B cell (primary cell): ENCODE measurements at regions not wholly inside any gene's neighbourhood (a gene's known extent, or its start where the extent isn't known, plus 50 kb on each side); places are given as distances from the start of the nearest gene placed in this dataset.

Experiments used
- ATAC-seq: fragments of 200-7000 bp; cut with Tn5 transposase; one replicate; pipeline ENCODE4 v1.10.0; 2021; ENCODE audit warnings: low read depth, mild to moderate bottlenecking, moderate number of reproducible peaks, moderate library complexity
- CTCF ChIA-PET: fragments of 350-600 bp; sonication (Branson Sonifier 250); formaldehyde crosslinking; loops from one replicate; lab custom pipeline; 2021; ENCODE audit warnings: antibody characterized with exemption, inconsistent platforms; lab: Charles Lee
- POLR2A ChIA-PET: fragments of 350-600 bp; sonication (Branson Sonifier 250); formaldehyde crosslinking; loops from one replicate; lab custom pipeline; 2021; ENCODE audit warnings: antibody characterized with exemption; lab: Charles Lee
- DNase-seq: peaks from one replicate; pipeline ENCODE4 v3.0.0; 2013
- H2AFZ ChIP-seq: 2 replicates; pipeline ENCODE4 v1.6.1; 2012; ENCODE audit warnings: mild to moderate bottlenecking, low read depth, low read length; ENCODE audit not compliant: insufficient read depth, poor library complexity, severe bottlenecking
- H3K27ac ChIP-seq, 2 donors: 1 replicate in 1 of 2; 2 replicates in 1 of 2; pipeline ENCODE4 v1.5.1; 2012 to 2013; ENCODE audit warnings: low read length in 2 of 2, mild to moderate bottlenecking in 2 of 2, moderate library complexity in 1 of 2
- H3K27me3 ChIP-seq, 4 experiments: fragments of 200-600 bp in 1 of 4; sonication (generic) in 1 of 4; replicated peaks in 1 of 4; 1 replicate in 2 of 4; 2 replicates in 2 of 4; pipeline versions ENCODE4 v1.6.1 to v1.7.0; 2013 to 2016; ENCODE audit warnings: low read length in 3 of 4, mild to moderate bottlenecking in 2 of 4, mixed read lengths in 1 of 4, moderate library complexity in 1 of 4; ENCODE audit not compliant: insufficient read depth in 4 of 4, control insufficient read depth in 3 of 4; ENCODE audit errors: control extremely low read depth in 1 of 4
- H3K36me3 ChIP-seq, 2 experiments: replicated peaks in 1 of 2; 1 replicate in 1 of 2; 2 replicates in 1 of 2; pipeline versions ENCODE4 v1.6.1 to v1.7.1; 2013; ENCODE audit warnings: low read length in 1 of 2; ENCODE audit not compliant: insufficient read depth in 2 of 2, control insufficient read depth in 1 of 2; ENCODE audit errors: control extremely low read depth in 1 of 2, extremely low read depth in 1 of 2
- H3K4me1 ChIP-seq, 2 donors: fragments of 200-600 bp in 1 of 2; sonication (generic) in 1 of 2; 1 replicate in 1 of 2; 2 replicates in 1 of 2; pipeline versions ENCODE4 v1.5.1 to v1.6.1; 2013 to 2017; ENCODE audit warnings: low read length in 2 of 2; ENCODE audit not compliant: control insufficient read depth in 2 of 2, insufficient read depth in 2 of 2
- H3K4me2 ChIP-seq: replicated peaks from 2 replicates; pipeline ENCODE3; 2012; ENCODE audit warnings: mild to moderate bottlenecking, low read depth, low read length; ENCODE audit not compliant: poor library complexity, severe bottlenecking
- H3K4me3 ChIP-seq, 5 experiments: fragments of 200-600 bp in 1 of 5; sonication (generic) in 1 of 5; 1 replicate in 3 of 5; 2 replicates in 2 of 5; pipeline versions ENCODE4 v1.5.1 to v1.7.0; 2011 to 2016; ENCODE audit warnings: low read length in 4 of 5, mild to moderate bottlenecking in 4 of 5, low read depth in 2 of 5, control low read depth in 1 of 5, moderate library complexity in 1 of 5; ENCODE audit not compliant: insufficient read depth in 1 of 5; ENCODE audit errors: control extremely low read depth in 1 of 5, extremely low read depth in 1 of 5
- H3K79me2 ChIP-seq: fragments of 200-600 bp; sonication (generic); one replicate; pipeline ENCODE4 v1.6.0; 2016; ENCODE audit warnings: low read length; ENCODE audit not compliant: control insufficient read depth, insufficient read depth
- H3K9ac ChIP-seq: fragments of 200-600 bp; sonication (generic); 2 replicates; pipeline ENCODE4 v1.6.1; 2017; ENCODE audit warnings: mild to moderate bottlenecking, low read length, moderate library complexity
- H3K9me3 ChIP-seq, 3 donors: one replicate each; pipeline versions ENCODE4 v1.6.1 to v1.7.1; 2013; ENCODE audit warnings: low read length in 2 of 3; ENCODE audit not compliant: control insufficient read depth in 2 of 3, insufficient read depth in 1 of 3; ENCODE audit errors: control extremely low read depth in 1 of 3
- H4K20me1 ChIP-seq: 2 replicates; pipeline ENCODE4 v1.6.0; 2012; ENCODE audit warnings: mild to moderate bottlenecking, low read length; ENCODE audit not compliant: insufficient read depth, control insufficient read depth, poor library complexity, severe bottlenecking
- H3K27ac Mint-ChIP-seq: one replicate; pipeline ENCODE4 v1.8.0; 2021; ENCODE audit warnings: mixed read lengths
- H3K27me3 Mint-ChIP-seq: one replicate; pipeline ENCODE4 v1.8.0; 2021; ENCODE audit warnings: mixed read lengths
- H3K4me1 Mint-ChIP-seq: one replicate; pipeline ENCODE4 v1.8.0; 2021; ENCODE audit warnings: mixed read lengths
- H3K4me3 Mint-ChIP-seq: one replicate; pipeline ENCODE4 v1.8.0; 2021; ENCODE audit warnings: mixed read lengths
- H3K9me3 Mint-ChIP-seq: one replicate; pipeline ENCODE4 v1.8.0; 2022; ENCODE audit warnings: mixed read lengths; ENCODE audit not compliant: insufficient read depth
- CTCF ChIP-seq: fragments of 200-600 bp; IDR thresholded peaks from one replicate; pipeline ENCODE4 v1.8.0; 2022; ENCODE audit warnings: antibody characterized with exemption, mild to moderate bottlenecking
- EZH2 ChIP-seq: IDR thresholded peaks from 2 replicates; pipeline ENCODE4 v1.6.1; 2012; ENCODE audit warnings: borderline replicate concordance, low read depth, mild to moderate bottlenecking, moderate library complexity, low read length; ENCODE audit not compliant: insufficient read depth, poor library complexity, severe bottlenecking
- WGBS: methylation state at CpG from one replicate; pipeline ENCODE4 v1.1.5; 2013; ENCODE audit warnings: missing lambda C conversion rate; ENCODE audit not compliant: insufficient coverage; 5-methylcytosine and 5-hydroxymethylcytosine counted together
- intact Hi-C: fragments of 100-400 bp; cut with micrococcal nuclease; formaldehyde crosslinking; loops from one replicate; pipeline ENCODE4 v1.10.0; 2022

GRCh38 chr13:68359105-68359504, 1129.0 kb upstream of the PCDH9 start:
- H3K9me3 Mint-ChIP-seq: no peaks in the 10 kb centered on the region
- POLR2A ChIA-PET: no interaction called here
- CTCF ChIA-PET: no interaction called here
- Histone ChIP-seq H3K9ac (no peak overlapping the region), H3K4me2 (no peak overlapping the region), H2AFZ (no peak overlapping the region), H3K4me3 (no peak overlapping the region), H3K79me2 (no peaks in the 10 kb centered on the region), H3K27ac (no peak overlapping the region), H3K27me3 (no peaks in the 10 kb centered on the region), H3K9me3 (no peaks in the 10 kb centered on the region), H4K20me1 (no peaks in the 10 kb centered on the region), H3K36me3 (no peaks in the 10 kb centered on the region), H3K4me1 (no peaks in the 10 kb centered on the region)
- WGBS: no CpG with 5 or more reads among the region's 1 CpG
- DNase-seq: no peak
- no peak for ATAC-seq
- H3K4me3 Mint-ChIP-seq: no peak overlapping the region
- no peak for TF ChIP-seq EZH2
- TF ChIP-seq CTCF: no peak
- intact Hi-C loops: no loop called here
- H3K27ac Mint-ChIP-seq: no peak overlapping the region
- no peaks in the 10 kb centered on the region for H3K27me3 Mint-ChIP-seq
- H3K4me1 Mint-ChIP-seq: no peaks in the 10 kb centered on the region

GRCh38 chr13:68358294-68358705, 1128.2 kb upstream of the PCDH9 start:
- WGBS: 100% methylated on average over 1 of the region's 2 CpGs
- Histone ChIP-seq H3K79me2 (no peaks in the 10 kb centered on the region), H3K4me2 (no peak overlapping the region), H3K36me3 (no peaks in the 10 kb centered on the region), H3K9ac (no peak overlapping the region), H3K27ac (no peak overlapping the region), H3K9me3 (no peaks in the 10 kb centered on the region), H4K20me1 (no peaks in the 10 kb centered on the region), H3K4me3 (no peak overlapping the region), H3K4me1 (no peaks in the 10 kb centered on the region), H3K27me3 (no peaks in the 10 kb centered on the region), H2AFZ (no peak overlapping the region)
- Mint-ChIP-seq H3K4me3 (no peak overlapping the region), H3K4me1 (no peaks in the 10 kb centered on the region), H3K9me3 (no peaks in the 10 kb centered on the region), H3K27me3 (no peaks in the 10 kb centered on the region), H3K27ac (no peak overlapping the region)
- no peak for TF ChIP-seq EZH2
- no peak for TF ChIP-seq CTCF
- ATAC-seq (no peak), DNase-seq (no peak)
- POLR2A ChIA-PET: no interaction called here
- intact Hi-C loops: no loop called here
- CTCF ChIA-PET: no interaction called here
